GM21529 (cell line): ENCODE measurements at regions not wholly inside any gene's neighbourhood (a gene's known extent, or its start where the extent isn't known, plus 50 kb on each side); places are given as distances from the start of the nearest gene placed in this dataset.
A peak's percentile ranks its signal among the peaks of the same experiment; 100 is the strongest.

Source experiments
- ATAC-seq: cut with Tn5 transposase; IDR thresholded peaks from one replicate; pipeline ENCODE4 v1.9.1; 2021; ENCODE audit not compliant: unreplicated experiment

- ATAC-seq = no peak
These were observed 57.9 kb upstream of the KCNE4 start for GRCh38 chr2:222993920-222994650.

- peak; percentile 90 for ATAC-seq
These were observed 53.5 kb upstream of the KCNE4 start for GRCh38 chr2:222998459-222998858.

- no peak for ATAC-seq
These were observed 50.9 kb upstream of the KCNE4 start for GRCh38 chr2:223000872-223001796.

- ATAC-seq = no peak
These were observed 50.2 kb upstream of the KCNE4 start for GRCh38 chr2:223001797-223002175.
